Fibroblast of lung (primary cell): ENCODE measurements at regions not wholly inside any gene's neighbourhood (a gene's known extent, or its start where the extent isn't known, plus 50 kb on each side); places are given as distances from the start of the nearest gene placed in this dataset.

Source experiments
- DNase-seq, 2 donors: peaks; one replicate each; pipeline versions ENCODE4 v3.0.0 to v3.0.0-alpha.2; 2010; ENCODE audit warnings: low read depth in 2 of 2
- H2AFZ ChIP-seq: 2 replicates; pipeline ENCODE4 v1.5.1; 2012; ENCODE audit warnings: low read length, control low read depth, inconsistent platforms
- H3K27ac ChIP-seq: 2 replicates; pipeline ENCODE4 v1.5.1; 2011; ENCODE audit warnings: low read length, control low read depth; ENCODE audit not compliant: insufficient read depth
- H3K27me3 ChIP-seq: 2 replicates; pipeline ENCODE4 v1.5.1; 2011; ENCODE audit warnings: mild to moderate bottlenecking, low read length; ENCODE audit not compliant: control insufficient read depth, insufficient read depth
- H3K36me3 ChIP-seq: 2 replicates; pipeline ENCODE4 v1.5.1; 2011; ENCODE audit warnings: low read length; ENCODE audit not compliant: control insufficient read depth, insufficient read depth
- H3K4me1 ChIP-seq: 2 replicates; pipeline ENCODE4 v1.5.1; 2011; ENCODE audit warnings: low read length; ENCODE audit not compliant: control insufficient read depth, insufficient read depth; ENCODE audit errors: extremely low read depth
- H3K4me2 ChIP-seq: 2 replicates; pipeline ENCODE4 v1.5.1; 2011; ENCODE audit warnings: low read length, control low read depth; ENCODE audit not compliant: insufficient read depth; ENCODE audit errors: extremely low read depth
- H3K4me3 ChIP-seq, 4 experiments: fragments of 200-600 bp in 1 of 4; sonication (generic) in 1 of 4; replicated peaks in 1 of 4; 2 replicates each; pipeline ENCODE4 v1.5.1; 2011 to 2016; ENCODE audit warnings: low read length in 4 of 4, low read depth in 3 of 4, mild to moderate bottlenecking in 3 of 4, control low read depth in 2 of 4, inconsistent platforms in 1 of 4, mixed read lengths in 1 of 4; ENCODE audit not compliant: insufficient read depth in 1 of 4; ENCODE audit errors: control extremely low read depth in 1 of 4
- H3K79me2 ChIP-seq: 2 replicates; pipeline ENCODE4 v1.5.1; 2012; ENCODE audit warnings: mild to moderate bottlenecking, low read length, inconsistent platforms; ENCODE audit not compliant: control insufficient read depth, insufficient read depth
- H3K9ac ChIP-seq: 2 replicates; pipeline ENCODE4 v1.5.1; 2011; ENCODE audit warnings: mild to moderate bottlenecking, low read length, control low read depth; ENCODE audit not compliant: insufficient read depth
- H3K9me3 ChIP-seq: 2 replicates; pipeline ENCODE4 v1.5.1; 2012; ENCODE audit warnings: low read depth, low read length; ENCODE audit not compliant: control insufficient read depth, insufficient read depth
- H4K20me1 ChIP-seq: 2 replicates; pipeline ENCODE4 v1.5.1; 2011; ENCODE audit warnings: low read length; ENCODE audit not compliant: control insufficient read depth, insufficient read depth; ENCODE audit errors: extremely low read depth
- CTCF ChIP-seq, 2 donors: IDR thresholded peaks in 1 of 2; conservative IDR thresholded peaks in 1 of 2; 1 replicate in 1 of 2; 2 replicates in 1 of 2; pipeline ENCODE4 v1.5.1; 2011 to 2012; ENCODE audit warnings: low read length in 2 of 2, control low read depth in 1 of 2, inconsistent platforms in 1 of 2, low read depth in 1 of 2, mild to moderate bottlenecking in 1 of 2
- EZH2 ChIP-seq: IDR thresholded peaks from 2 replicates; pipeline ENCODE4 v1.5.1; 2012; ENCODE audit warnings: low read length, control low read depth, mild to moderate bottlenecking; ENCODE audit errors: missing control alignments

GRCh38 chr6:164905311-164905710 lies 404.1 kb downstream of the C6orf118 start:
- H2AFZ ChIP-seq: no peak overlapping the region
- H3K4me3 ChIP-seq: no peak overlapping the region
- no peak for DNase-seq
- no peaks in the 10 kb centered on the region for H3K36me3 ChIP-seq
- H3K4me1 ChIP-seq: no peaks in the 10 kb centered on the region
- H3K79me2 ChIP-seq: no peaks in the 10 kb centered on the region
- no peak overlapping the region for H3K9ac ChIP-seq
- no peaks in the 10 kb centered on the region for H3K27me3 ChIP-seq
- H3K9me3 ChIP-seq: no peaks in the 10 kb centered on the region
- H4K20me1 ChIP-seq: no peaks in the 10 kb centered on the region
- TF ChIP-seq EZH2 (no peak), CTCF (conservative IDR thresholded peaks at IDR 0.05 in 1 of 2, IDR thresholded peaks at IDR 0.05 in 1 of 2; ENCODE audit: low read depth in 1 of 2, low read length in 2 of 2) (no peak)
- H3K27ac ChIP-seq: no peak overlapping the region
- H3K4me2 ChIP-seq: no peak overlapping the region

GRCh38 chr6:164898412-164898811 lies 411.0 kb downstream of the C6orf118 start:
- Histone ChIP-seq H4K20me1 (no peaks in the 10 kb centered on the region), H3K27me3 (no peaks in the 10 kb centered on the region), H3K36me3 (no peaks in the 10 kb centered on the region), H3K4me1 (no peaks in the 10 kb centered on the region), H2AFZ (no peak overlapping the region), H3K9ac (no peak overlapping the region), H3K9me3 (no peaks in the 10 kb centered on the region), H3K27ac (no peak overlapping the region), H3K4me3 (no peak overlapping the region), H3K4me2 (no peak overlapping the region), H3K79me2 (no peaks in the 10 kb centered on the region)
- DNase-seq: no peak
- TF ChIP-seq EZH2 (no peak), CTCF (conservative IDR thresholded peaks at IDR 0.05 in 1 of 2, IDR thresholded peaks at IDR 0.05 in 1 of 2; ENCODE audit: low read depth in 1 of 2, low read length in 2 of 2) (no peak)

- H3K4me1 ChIP-seq: no peaks in the 10 kb centered on the region
- H2AFZ ChIP-seq: no peak overlapping the region
- H3K36me3 ChIP-seq: no peaks in the 10 kb centered on the region
- no peaks in the 10 kb centered on the region for H3K9me3 ChIP-seq
- no peaks in the 10 kb centered on the region for H4K20me1 ChIP-seq
- H3K9ac ChIP-seq: no peak overlapping the region
- DNase-seq: no peak
- TF ChIP-seq CTCF (conservative IDR thresholded peaks at IDR 0.05 in 1 of 2, IDR thresholded peaks at IDR 0.05 in 1 of 2; ENCODE audit: low read depth in 1 of 2, low read length in 2 of 2) (no peak), EZH2 (no peak)
- no peak overlapping the region for H3K4me3 ChIP-seq
- H3K27me3 ChIP-seq: no peaks in the 10 kb centered on the region
- no peaks in the 10 kb centered on the region for H3K79me2 ChIP-seq
- H3K4me2 ChIP-seq: no peak overlapping the region
- no peak overlapping the region for H3K27ac ChIP-seq
Measured at GRCh38 chr6:164897523-164898235, 411.7 kb downstream of the C6orf118 start.
